Common myeloid progenitor, CD34-positive (primary cell): ENCODE measurements at regions not wholly inside any gene's neighbourhood (a gene's known extent, or its start where the extent isn't known, plus 50 kb on each side); places are given as distances from the start of the nearest gene placed in this dataset.

Source experiments
- CTCF ChIA-PET: fragments of 350-600 bp; sonication (Branson Sonifier 250); formaldehyde crosslinking; loops from one replicate; lab custom pipeline; 2021; ENCODE audit warnings: antibody characterized with exemption; lab: Charles Lee
- POLR2A ChIA-PET: fragments of 350-600 bp; sonication (Branson Sonifier 250); formaldehyde crosslinking; loops from one replicate; lab custom pipeline; 2021; ENCODE audit warnings: antibody characterized with exemption; lab: Charles Lee
- DNase-seq, 3 donors: peaks; one replicate each; pipeline versions ENCODE4 v3.0.0 to v3.0.0-alpha.2; 2013
- H3K27ac ChIP-seq, 2 experiments: 1 replicate in 1 of 2; 2 replicates in 1 of 2; pipeline ENCODE4 v1.7.0; 2013; ENCODE audit warnings: inconsistent platforms in 2 of 2, low read length in 2 of 2, mild to moderate bottlenecking in 2 of 2, low read depth in 1 of 2, moderate library complexity in 1 of 2; ENCODE audit not compliant: severe bottlenecking in 2 of 2, insufficient read depth in 1 of 2, poor library complexity in 1 of 2
- H3K27me3 ChIP-seq, 5 experiments: replicated peaks in 2 of 5; 1 replicate in 3 of 5; 2 replicates in 2 of 5; pipeline versions ENCODE4 v1.6.1 to v1.7.0; 2013; ENCODE audit warnings: low read length in 4 of 5, mild to moderate bottlenecking in 2 of 5, moderate library complexity in 2 of 5, inconsistent platforms in 1 of 5; ENCODE audit not compliant: insufficient read depth in 5 of 5, control insufficient read depth in 4 of 5
- H3K36me3 ChIP-seq, 4 experiments: 1 replicate in 2 of 4; 2 replicates in 2 of 4; pipeline versions ENCODE4 v1.6.1 to v1.7.0; 2013; ENCODE audit warnings: low read length in 3 of 4, control low read depth in 1 of 4, mild to moderate bottlenecking in 1 of 4; ENCODE audit not compliant: control insufficient read depth in 4 of 4, insufficient read depth in 4 of 4
- H3K4me1 ChIP-seq, 4 experiments: 1 replicate in 3 of 4; 2 replicates in 1 of 4; pipeline versions ENCODE4 v1.6.1 to v1.7.1; 2013; ENCODE audit warnings: low read length in 3 of 4, mild to moderate bottlenecking in 3 of 4, control low read depth in 1 of 4, inconsistent platforms in 1 of 4, moderate library complexity in 1 of 4; ENCODE audit not compliant: control insufficient read depth in 4 of 4, insufficient read depth in 4 of 4; ENCODE audit errors: control extremely low read depth in 1 of 4
- H3K4me3 ChIP-seq, 7 experiments: 1 replicate in 4 of 7; 2 replicates in 3 of 7; pipeline versions ENCODE4 v1.5.1 to v1.7.0; 2013; ENCODE audit warnings: mild to moderate bottlenecking in 7 of 7, low read length in 6 of 7, moderate library complexity in 6 of 7, inconsistent platforms in 2 of 7, low read depth in 2 of 7, control low read depth in 1 of 7; ENCODE audit not compliant: insufficient read depth in 4 of 7, control insufficient read depth in 1 of 7; ENCODE audit errors: extremely low read depth in 1 of 7
- H3K9me3 ChIP-seq, 5 experiments: 1 replicate in 4 of 5; 2 replicates in 1 of 5; pipeline versions ENCODE4 v1.6.1 to v1.7.1; 2013; ENCODE audit warnings: low read length in 4 of 5, mild to moderate bottlenecking in 2 of 5, inconsistent platforms in 1 of 5, low read depth in 1 of 5, moderate library complexity in 1 of 5; ENCODE audit not compliant: control insufficient read depth in 4 of 5, insufficient read depth in 2 of 5; ENCODE audit errors: control extremely low read depth in 1 of 5
- WGBS: methylation state at CpG from one replicate; pipeline ENCODE4 v1.1.5; 2013; ENCODE audit not compliant: insufficient coverage; 5-methylcytosine and 5-hydroxymethylcytosine counted together

- H3K9me3 ChIP-seq, result peaks cover 0 to 2% (median 0%) of the 10 kb centered on the region in 5 experiments
- ChIA-PET POLR2A (no interaction called here), CTCF (interaction anchor here (0.5 kb wide), 1 partner anchor 191 kb away, joined by 4 read pairs; no protein-coding TSS in a partner anchor)
- H3K4me1 ChIP-seq, result no peaks in the 10 kb centered on the region
- H3K27ac ChIP-seq, result no peak overlapping the region
- WGBS, result 98% methylated on average over 5 of the region's 5 CpGs
- DNase-seq, result no peak
- H3K4me3 ChIP-seq, result no peak overlapping the region
- H3K27me3 ChIP-seq, result no peaks in the 10 kb centered on the region
- H3K36me3 ChIP-seq, result no peaks in the 10 kb centered on the region
These were observed 92.1 kb downstream of the PTGR3 start for GRCh38 chr18:75116809-75117208.

GRCh38 chr18:75116165-75116564 lies 92.8 kb downstream of the PTGR3 start:
- CTCF ChIA-PET, result interaction anchor here (0.5 kb wide), 1 partner anchor 191 kb away, joined by 4 read pairs; no protein-coding TSS in a partner anchor
- H3K4me3 ChIP-seq, result no peak overlapping the region
- 90% methylated on average over 4 of the region's 7 CpGs for whole genome bisulfite sequencing
- H3K36me3 ChIP-seq, result no peaks in the 10 kb centered on the region
- H3K4me1 ChIP-seq, result no peaks in the 10 kb centered on the region
- H3K9me3 ChIP-seq, result peaks cover 0 to 2% (median 0%) of the 10 kb centered on the region in 5 experiments
- H3K27ac ChIP-seq, result no peak overlapping the region
- no peak for DNase-seq
- no peaks in the 10 kb centered on the region for H3K27me3 ChIP-seq
- POLR2A ChIA-PET, result no interaction called here

- no peak for DNase-seq
- ChIA-PET CTCF (no interaction called here), POLR2A (no interaction called here)
- Histone ChIP-seq H3K27me3 (no peaks in the 10 kb centered on the region), H3K9me3 (peaks cover 0 to 2% (median 0%) of the 10 kb centered on the region in 5 experiments), H3K4me1 (no peaks in the 10 kb centered on the region), H3K4me3 (no peak overlapping the region), H3K27ac (no peak overlapping the region), H3K36me3 (no peaks in the 10 kb centered on the region)
- WGBS, result 75% methylated on average over 4 of the region's 6 CpGs
These were observed 93.4 kb downstream of the PTGR3 start for GRCh38 chr18:75115514-75115913.
